GM18951 (cell line): ENCODE measurements at regions not wholly inside any gene's neighbourhood (a gene's known extent, or its start where the extent isn't known, plus 50 kb on each side); places are given as distances from the start of the nearest gene placed in this dataset.

ENCODE experiments used
- POLR2A ChIP-seq: IDR thresholded peaks from 4 replicates; pipeline ENCODE4 v1.6.1; 2011; ENCODE audit warnings: mild to moderate bottlenecking; ENCODE audit not compliant: insufficient read length, insufficient read depth; ENCODE audit errors: extremely low read depth
- in situ Hi-C: fragments of 300-500 bp; cut with MboI; formaldehyde crosslinking; loops from one replicate; pipeline ENCODE4 v1.12.0; 2022; ENCODE audit warnings: low sequenced_read_pairs, mixed read lengths, inconsistent platforms; ENCODE audit not compliant: unreplicated experiment

DNA sequence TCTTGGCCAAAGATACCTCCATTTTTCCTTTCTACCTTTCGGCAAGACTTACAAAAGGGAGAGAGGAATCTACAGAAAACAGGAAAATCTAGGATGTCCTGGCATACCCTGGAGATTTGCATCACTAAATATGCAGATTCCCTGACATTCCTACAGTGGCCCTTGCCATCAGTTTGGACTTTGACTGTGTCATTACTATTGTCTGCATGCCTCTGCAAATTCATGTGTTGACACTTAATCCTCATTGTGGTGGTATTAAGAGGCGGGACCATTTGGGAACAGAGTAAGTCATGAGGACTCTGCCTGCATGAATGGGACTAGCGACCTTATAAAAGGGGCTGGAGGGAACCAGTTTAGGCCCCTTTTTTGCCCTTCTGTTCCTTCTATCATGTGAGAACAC lies 50.5 kb upstream of the DTNBP1 start:
- in situ Hi-C loops = no loop called here
- no peak for TF ChIP-seq POLR2A

DNA sequence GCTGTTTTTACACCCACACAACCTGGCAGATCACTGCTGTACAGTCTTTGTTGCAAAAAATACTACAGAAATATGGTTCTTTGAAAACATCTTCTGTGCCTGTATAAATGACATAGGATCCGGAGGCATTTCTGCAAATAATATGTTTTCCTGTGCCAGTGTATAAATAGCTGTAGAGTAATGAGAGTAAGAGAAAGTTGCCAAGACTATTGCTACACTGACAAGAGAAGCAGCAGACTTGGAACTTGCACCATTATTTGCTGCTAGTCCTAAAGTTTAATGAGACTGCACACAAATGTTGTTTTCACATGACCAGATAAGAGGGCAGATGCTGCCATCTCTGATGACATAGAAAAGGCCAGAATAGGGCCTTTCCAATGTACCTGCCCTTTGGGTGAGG lies 50.0 kb upstream of the DTNBP1 start:
- TF ChIP-seq POLR2A = no peak
- in situ Hi-C loops = no loop called here
